GM12801 (cell line): ENCODE measurements at regions not wholly inside any gene's neighbourhood (a gene's known extent, or its start where the extent isn't known, plus 50 kb on each side); places are given as distances from the start of the nearest gene placed in this dataset.

Experiments used
- TF ChIP-seq, protein P1 (sequence below): IDR thresholded peaks from one replicate; pipeline ENCODE4 v1.5.1; 2011; ENCODE audit warnings: control low read depth; ENCODE audit not compliant: insufficient read length; ENCODE audit errors: extremely low read depth

- TF ChIP-seq, protein P1, sequence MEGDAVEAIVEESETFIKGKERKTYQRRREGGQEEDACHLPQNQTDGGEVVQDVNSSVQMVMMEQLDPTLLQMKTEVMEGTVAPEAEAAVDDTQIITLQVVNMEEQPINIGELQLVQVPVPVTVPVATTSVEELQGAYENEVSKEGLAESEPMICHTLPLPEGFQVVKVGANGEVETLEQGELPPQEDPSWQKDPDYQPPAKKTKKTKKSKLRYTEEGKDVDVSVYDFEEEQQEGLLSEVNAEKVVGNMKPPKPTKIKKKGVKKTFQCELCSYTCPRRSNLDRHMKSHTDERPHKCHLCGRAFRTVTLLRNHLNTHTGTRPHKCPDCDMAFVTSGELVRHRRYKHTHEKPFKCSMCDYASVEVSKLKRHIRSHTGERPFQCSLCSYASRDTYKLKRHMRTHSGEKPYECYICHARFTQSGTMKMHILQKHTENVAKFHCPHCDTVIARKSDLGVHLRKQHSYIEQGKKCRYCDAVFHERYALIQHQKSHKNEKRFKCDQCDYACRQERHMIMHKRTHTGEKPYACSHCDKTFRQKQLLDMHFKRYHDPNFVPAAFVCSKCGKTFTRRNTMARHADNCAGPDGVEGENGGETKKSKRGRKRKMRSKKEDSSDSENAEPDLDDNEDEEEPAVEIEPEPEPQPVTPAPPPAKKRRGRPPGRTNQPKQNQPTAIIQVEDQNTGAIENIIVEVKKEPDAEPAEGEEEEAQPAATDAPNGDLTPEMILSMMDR, result no peak
Measured at GRCh38 chr7:17244786-17245185, 53.7 kb upstream of the AHR start.

DNA sequence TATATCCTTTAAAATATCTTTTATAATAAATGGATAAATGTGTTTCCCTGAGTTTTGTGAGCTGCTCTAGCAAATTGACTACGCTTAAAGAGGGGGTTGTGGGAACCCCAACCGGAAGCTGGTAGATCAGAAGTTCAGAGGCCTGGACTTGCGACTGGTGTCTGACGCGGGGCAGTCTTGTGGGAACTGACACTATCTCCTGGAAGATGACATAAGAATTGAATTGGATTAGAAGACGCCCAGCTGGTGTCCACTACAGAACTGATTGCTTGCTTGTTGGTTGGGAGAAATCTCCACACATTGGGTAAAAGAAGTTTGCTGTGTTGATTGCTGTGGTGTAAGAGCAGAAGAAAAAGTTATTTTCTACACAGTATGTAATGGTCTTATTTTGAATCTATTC lies 51.1 kb upstream of the AHR start:
- TF ChIP-seq, protein P1, result no peak

- TF ChIP-seq, protein P1, result no peak
Measured at GRCh38 chr7:17248527-17248926, 49.9 kb upstream of the AHR start.
